Stimulated activated CD4-positive, alpha-beta T cell treated with anti-CD3 and anti-CD28 coated beads, TNF-alpha, amount 100 ng/mL, for 4 hours (primary cell): ENCODE measurements at regions not wholly inside any gene's neighbourhood (a gene's known extent, or its start where the extent isn't known, plus 50 kb on each side); places are given as distances from the start of the nearest gene placed in this dataset.

Source experiments
- DNase-seq, 3 experiments: peaks; one replicate each; pipeline ENCODE4 v3.0.0-alpha.2; 2020; ENCODE audit warnings: low read depth in 3 of 3

GRCh38 chr1:34270181-34270580, 93.5 kb downstream of the C1orf94 start:
- no peak for DNase-seq

- no peak for DNase-seq
These were observed 95.4 kb downstream of the C1orf94 start for GRCh38 chr1:34272152-34272551.

GRCh38 chr1:34275150-34275549, 98.4 kb downstream of the C1orf94 start:
- DNase-seq = no peak

GRCh38 chr1:34276606-34277005, 99.9 kb downstream of the C1orf94 start:
- DNase-seq = no peak

GRCh38 chr1:34277150-34277549, 100.4 kb downstream of the C1orf94 start:
- DNase-seq = no peak

- DNase-seq = no peak
These were observed 101.5 kb downstream of the C1orf94 start for GRCh38 chr1:34278211-34278610.

- DNase-seq = no peak
These were observed 103.3 kb downstream of the C1orf94 start for GRCh38 chr1:34279971-34280370.

- no peak for DNase-seq
These were observed 103.8 kb downstream of the C1orf94 start for GRCh38 chr1:34280509-34280908.

GRCh38 chr1:34283142-34283541, 106.4 kb downstream of the C1orf94 start:
- DNase-seq = no peak

GRCh38 chr1:34286511-34286910, 109.8 kb downstream of the C1orf94 start:
- DNase-seq = no peak

GRCh38 chr1:34290831-34291230, 114.1 kb downstream of the C1orf94 start:
- DNase-seq = no peak

- no peak for DNase-seq
These were observed 115.8 kb downstream of the C1orf94 start for GRCh38 chr1:34292472-34292871.

GRCh38 chr1:34296059-34296458, 119.4 kb downstream of the C1orf94 start:
- DNase-seq = no peak

- no peak for DNase-seq
These were observed 126.1 kb downstream of the C1orf94 start for GRCh38 chr1:34302798-34303197.

- DNase-seq = no peak
These were observed 126.5 kb downstream of the C1orf94 start for GRCh38 chr1:34303218-34303617.

- DNase-seq = no peak
These were observed 129.9 kb downstream of the C1orf94 start for GRCh38 chr1:34306568-34306967.

GRCh38 chr1:34312359-34312758, 135.7 kb downstream of the C1orf94 start:
- DNase-seq = no peak

GRCh38 chr1:34315974-34316373, 139.3 kb downstream of the C1orf94 start:
- DNase-seq = no peak

GRCh38 chr1:34316773-34317172, 140.1 kb downstream of the C1orf94 start:
- no peak for DNase-seq

- no peak for DNase-seq
These were observed 142.5 kb downstream of the C1orf94 start for GRCh38 chr1:34319218-34319617.

- no peak for DNase-seq
These were observed 143.5 kb downstream of the C1orf94 start for GRCh38 chr1:34320053-34320669.

- DNase-seq = no peak
These were observed 146.3 kb downstream of the C1orf94 start for GRCh38 chr1:34322969-34323368.

- DNase-seq = no peak
These were observed 148.3 kb downstream of the C1orf94 start for GRCh38 chr1:34324879-34325440.

- DNase-seq = no peak
These were observed 151.6 kb downstream of the C1orf94 start for GRCh38 chr1:34328281-34328799.
